K562 (cell line): ENCODE measurements at regions not wholly inside any gene's neighbourhood (a gene's known extent, or its start where the extent isn't known, plus 50 kb on each side); places are given as distances from the start of the nearest gene placed in this dataset.
A peak's percentile ranks its signal among the peaks of the same experiment; 100 is the strongest.
"Not testable (repeated sequence)": the region's sequence is repeated elsewhere in the genome, so short reads cannot be mapped to it uniquely, and the experiment has no call there.

Source experiments
- ATAC-seq: fragments of 200-7000 bp; cut with Tn5 transposase; 3 replicates; pipeline ENCODE4 v1.9.1; 2020; ENCODE audit warnings: moderate library complexity
- BruUV-seq: library from RNA; stranded (reverse); fragments of 400-500 nt; replicated peaks from 2 replicates; lab custom pipeline; 2021; lab: Mats Ljungman, UMichigan
- CTCF ChIA-PET: fragments of 300-600 bp; formaldehyde crosslinking; extraction: SDS; loops from one replicate; lab custom pipeline; 2021; ENCODE audit warnings: low intra/inter-chr PET ratio; lab: Yijun Ruan, JAX
- POLR2A ChIA-PET: fragments of 300-600, 350-650 bp; sonication (Branson Sonifier 250); formaldehyde crosslinking; extraction: SDS; loops from one replicate; lab custom pipeline; 2021; ENCODE audit warnings: antibody characterized with exemption, inconsistent platforms; lab: Yijun Ruan, JAX
- DNase-seq, 4 experiments: peaks; one replicate each; pipeline versions ENCODE4 v3.0.0 to v3.0.0-alpha.2; 2011 to 2018; ENCODE audit warnings: low spot score in 3 of 4, mixed read lengths in 3 of 4; ENCODE audit errors: extremely low read depth in 1 of 4
- FAIRE-seq: peaks from 2 replicates; lab custom pipeline; 2011; peaks lifted over from hg19 to GRCh38; lab: Jason Lieb, UNC
- H2AFZ ChIP-seq: 2 replicates; pipeline ENCODE4 v1.6.0; 2011; ENCODE audit warnings: low read depth, low read length, control low read depth, inconsistent platforms
- H3K27ac ChIP-seq: fragments of 200-600 bp; 3 replicates; pipeline ENCODE4 v1.8.0; 2011; ENCODE audit warnings: low read depth, mild to moderate bottlenecking, control low read depth, inconsistent platforms, low read length, moderate library complexity, mixed read lengths; ENCODE audit errors: extremely low read depth
- H3K27me3 ChIP-seq, 2 experiments: fragments of 300-600 bp in 1 of 2; 2 replicates in 1 of 2; 3 replicates in 1 of 2; pipeline versions ENCODE4 v1.6.0 to v1.8.0; 2011; ENCODE audit warnings: inconsistent platforms in 2 of 2, low read length in 2 of 2, mild to moderate bottlenecking in 1 of 2, mixed read lengths in 1 of 2, moderate library complexity in 1 of 2; ENCODE audit not compliant: control insufficient read depth in 2 of 2, insufficient read depth in 2 of 2
- H3K36me3 ChIP-seq: fragments of 300-600 bp; 3 replicates; pipeline ENCODE4 v1.8.0; 2011; ENCODE audit warnings: mild to moderate bottlenecking, low read length, inconsistent platforms; ENCODE audit not compliant: control insufficient read depth, insufficient read depth
- H3K4me1 ChIP-seq, 2 experiments: fragments of 200-600 bp in 1 of 2; replicated peaks in 1 of 2; 2 replicates in 1 of 2; 3 replicates in 1 of 2; pipeline versions ENCODE4 v1.5.1 to v1.8.0; 2011; ENCODE audit warnings: inconsistent platforms in 2 of 2, low read length in 2 of 2, mild to moderate bottlenecking in 1 of 2, mixed read lengths in 1 of 2, moderate library complexity in 1 of 2; ENCODE audit not compliant: control insufficient read depth in 2 of 2, insufficient read depth in 2 of 2
- H3K4me2 ChIP-seq: 2 replicates; pipeline ENCODE4 v1.6.1; 2011; ENCODE audit warnings: low read length, control low read depth, inconsistent platforms, mixed read lengths; ENCODE audit not compliant: insufficient read depth
- H3K4me3 ChIP-seq: fragments of 200-600 bp; sonication (generic), shearing (Covaris generic); 2 replicates; pipeline ENCODE4 v1.5.1; 2016; ENCODE audit warnings: control low read depth, inconsistent platforms
- H3K79me2 ChIP-seq: fragments of 200-600 bp; 3 replicates; pipeline ENCODE4 v1.8.0; 2011; ENCODE audit warnings: low read length, inconsistent platforms; ENCODE audit not compliant: control insufficient read depth, insufficient read depth
- H3K9ac ChIP-seq, 2 experiments: 2 replicates each; pipeline versions ENCODE4 v1.6.0 to v1.6.1; 2011; ENCODE audit warnings: low read depth in 2 of 2, low read length in 2 of 2, control low read depth in 1 of 2, inconsistent platforms in 1 of 2, mild to moderate bottlenecking in 1 of 2, mixed read lengths in 1 of 2; ENCODE audit not compliant: insufficient read depth in 1 of 2
- H3K9me1 ChIP-seq: one replicate; pipeline ENCODE4 v1.6.0; 2011; ENCODE audit warnings: inconsistent platforms, mild to moderate bottlenecking, low read length, moderate library complexity; ENCODE audit not compliant: control insufficient read depth, insufficient read depth
- H3K9me3 ChIP-seq: replicated peaks from 2 replicates; pipeline ENCODE4 v1.5.1; 2011; ENCODE audit warnings: low read depth, low read length, inconsistent platforms; ENCODE audit not compliant: control insufficient read depth, insufficient read depth
- H4K20me1 ChIP-seq: replicated peaks from 2 replicates; pipeline ENCODE4 v1.6.1; 2011; ENCODE audit warnings: low read length, inconsistent platforms, mixed read lengths; ENCODE audit not compliant: control insufficient read depth, insufficient read depth
- CTCF ChIP-seq, 3 experiments: IDR thresholded peaks in 2 of 3; conservative IDR thresholded peaks in 1 of 3; 2 replicates each; pipeline ENCODE4 v1.5.1; 2011 to 2012; ENCODE audit warnings: low read length in 3 of 3, mild to moderate bottlenecking in 3 of 3, control low read depth in 2 of 3, improper control_type of control experiment in 1 of 3, inconsistent platforms in 1 of 3, low read depth in 1 of 3, mixed read lengths in 1 of 3, moderate library complexity in 1 of 3; ENCODE audit not compliant: insufficient read depth in 2 of 3
- RAD21 ChIP-seq, 2 experiments: fragments of 250-450 bp in 1 of 2; fragments of 450-650 bp in 1 of 2; sonication (Bioruptor Pico) in 1 of 2; formaldehyde crosslinking in 1 of 2; IDR thresholded peaks in 1 of 2; conservative IDR thresholded peaks in 1 of 2; 2 replicates each; pipeline versions ENCODE4 v1.4.0 to v1.8.0; 2020 to 2022; ENCODE audit warnings: mild to moderate bottlenecking in 2 of 2, moderate library complexity in 1 of 2
- SMC3 ChIP-seq: conservative IDR thresholded peaks from 2 replicates; pipeline ENCODE4 v1.6.1; 2011; ENCODE audit warnings: low read depth, low read length, improper control_type of control experiment; ENCODE audit not compliant: insufficient read depth
- ZBTB7A ChIP-seq: IDR thresholded peaks from 2 replicates; pipeline ENCODE4 v1.6.1; 2011; ENCODE audit warnings: low read depth, mild to moderate bottlenecking, low read length, moderate library complexity, borderline replicate concordance; ENCODE audit not compliant: control insufficient read depth
- WGBS: fragments of 100-300 bp; shearing (Covaris generic); methylation state at CpG from one replicate; pipeline ENCODE4 v1.1.6; 2016; ENCODE audit warnings: low coverage, mixed read lengths; ENCODE audit not compliant: insufficient coverage; ENCODE audit errors: missing lambda C conversion rate; 5-methylcytosine and 5-hydroxymethylcytosine counted together
- in situ Hi-C: fragments of 300-500 bp; cut with MboI; formaldehyde crosslinking; loops from 4 replicates; pipeline ENCODE4 v1.15.0; 2018; ENCODE audit warnings: inconsistent platforms, mixed read lengths
- intact Hi-C: fragments of 100-400 bp; cut with micrococcal nuclease; formaldehyde crosslinking; loops from 2 replicates; pipeline ENCODE4 v1.14.2; 2022
- TF ChIP-seq, protein P1 (sequence below): IDR thresholded peaks from 2 replicates; pipeline ENCODE4 v1.6.1; 2011; ENCODE audit warnings: borderline replicate concordance, low read depth, mild to moderate bottlenecking, moderate library complexity, low read length; ENCODE audit not compliant: insufficient read depth, poor library complexity, severe bottlenecking

GRCh38 chr9:34760196-34761040 is 50.5 kb upstream of the CCL21 start:
- H3K36me3 ChIP-seq, H3K27ac ChIP-seq, in situ Hi-C loops, H3K4me3 ChIP-seq, H3K9me3 ChIP-seq, H4K20me1 ChIP-seq, BruUV-seq, H3K9ac ChIP-seq, H3K4me1 ChIP-seq, H3K4me2 ChIP-seq, H3K79me2 ChIP-seq, H3K9me1 ChIP-seq, H2AFZ ChIP-seq: not testable (repeated sequence)
- DNase-seq (peak; percentile 35 to 60 (median 46)), FAIRE-seq (peak; percentile 74), ATAC-seq (peak; percentile 98)
- ChIA-PET CTCF (interaction anchor here (0.6 kb wide), 1 partner anchor 140 kb away, joined by 3 read pairs; no protein-coding TSS in a partner anchor), POLR2A (interaction anchor here (0.6 kb wide), 2 partner anchors 39 to 1189 kb away, joined by 3 to 4 read pairs; no protein-coding TSS in a partner anchor)
- WGBS: 13% methylated on average over 25 of the region's 32 CpGs
- intact Hi-C loops: loop anchor here (5.0 kb wide), 1 partner anchor 107 kb away; no protein-coding TSS in a partner anchor
- peaks cover 0 to 19% of the 10 kb centered on the region in 2 experiments; a peak in 1 of 5 replicates for H3K27me3 ChIP-seq
- TF ChIP-seq, protein P1, sequence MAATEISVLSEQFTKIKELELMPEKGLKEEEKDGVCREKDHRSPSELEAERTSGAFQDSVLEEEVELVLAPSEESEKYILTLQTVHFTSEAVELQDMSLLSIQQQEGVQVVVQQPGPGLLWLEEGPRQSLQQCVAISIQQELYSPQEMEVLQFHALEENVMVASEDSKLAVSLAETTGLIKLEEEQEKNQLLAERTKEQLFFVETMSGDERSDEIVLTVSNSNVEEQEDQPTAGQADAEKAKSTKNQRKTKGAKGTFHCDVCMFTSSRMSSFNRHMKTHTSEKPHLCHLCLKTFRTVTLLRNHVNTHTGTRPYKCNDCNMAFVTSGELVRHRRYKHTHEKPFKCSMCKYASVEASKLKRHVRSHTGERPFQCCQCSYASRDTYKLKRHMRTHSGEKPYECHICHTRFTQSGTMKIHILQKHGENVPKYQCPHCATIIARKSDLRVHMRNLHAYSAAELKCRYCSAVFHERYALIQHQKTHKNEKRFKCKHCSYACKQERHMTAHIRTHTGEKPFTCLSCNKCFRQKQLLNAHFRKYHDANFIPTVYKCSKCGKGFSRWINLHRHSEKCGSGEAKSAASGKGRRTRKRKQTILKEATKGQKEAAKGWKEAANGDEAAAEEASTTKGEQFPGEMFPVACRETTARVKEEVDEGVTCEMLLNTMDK: peak; percentile 55
- peak; percentile 48; the same call in 1 of the 2 replicates for TF ChIP-seq ZBTB7A
- TF ChIP-seq CTCF (IDR thresholded peaks at IDR 0.05 in 2 of 3, conservative IDR thresholded peaks at IDR 0.05 in 1 of 3; ENCODE audit: insufficient read depth in 2 of 3, low read depth in 1 of 3, low read length in 3 of 3): peak; percentile 69 to 84 (median 70)
- 0 out of 2 replicates have a peak, but pooled peaks have one; percentile 35 for TF ChIP-seq SMC3
- peak; percentile 38 to 76 for TF ChIP-seq RAD21 (CRISPR knock-in tag; conservative IDR thresholded peaks at IDR 0.05 in 1 of 2, IDR thresholded peaks at IDR 0.05 in 1 of 2)
